NCI-H69 (cell line): ENCODE measurements at regions not wholly inside any gene's neighbourhood (a gene's known extent, or its start where the extent isn't known, plus 50 kb on each side); places are given as distances from the start of the nearest gene placed in this dataset.
A peak's percentile ranks its signal among the peaks of the same experiment; 100 is the strongest.

Experiments
- DNase-seq: peaks from one replicate; lab custom pipeline; 2025; lab: John Stamatoyannopoulos, UW

DNA sequence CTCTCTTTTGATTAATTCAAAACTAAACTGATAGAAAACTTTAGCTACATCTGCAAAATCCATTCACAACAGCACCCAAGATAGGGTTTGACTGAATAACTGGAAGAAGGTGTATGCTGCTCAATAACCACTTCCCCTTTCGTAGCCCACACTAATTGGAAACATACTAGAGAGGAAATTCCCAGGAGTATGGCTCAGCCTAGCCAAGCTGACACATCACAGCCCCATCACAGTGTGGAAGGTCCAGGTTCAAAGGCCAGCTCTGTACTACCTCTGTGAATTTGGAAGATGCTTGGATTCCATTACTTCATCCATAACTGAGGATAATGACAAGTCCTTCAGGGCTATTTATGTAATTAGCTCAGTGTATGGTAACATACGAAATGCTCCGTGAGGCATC is 185.4 kb downstream of the FBXO15 start:
- no peak for DNase-seq

DNA sequence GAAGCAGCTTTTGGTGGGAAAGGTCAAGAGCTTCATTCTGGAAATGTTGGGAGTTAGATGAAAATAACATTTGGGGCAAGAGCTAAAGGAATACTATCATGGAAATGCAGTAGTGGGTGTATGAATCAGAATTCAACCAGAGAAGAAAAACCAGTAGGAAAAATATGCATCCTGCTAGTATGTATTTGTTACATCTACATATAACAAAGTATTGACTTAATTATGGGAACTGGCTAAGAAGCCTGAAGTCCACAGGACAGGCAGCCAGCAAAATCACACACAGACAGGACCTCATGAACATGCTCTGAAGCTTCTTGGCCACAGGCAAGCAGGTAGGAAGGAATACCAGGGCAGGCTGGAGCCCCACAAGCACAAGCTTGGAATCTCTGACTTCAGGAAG is 185.8 kb downstream of the FBXO15 start:
- no peak for DNase-seq

DNA sequence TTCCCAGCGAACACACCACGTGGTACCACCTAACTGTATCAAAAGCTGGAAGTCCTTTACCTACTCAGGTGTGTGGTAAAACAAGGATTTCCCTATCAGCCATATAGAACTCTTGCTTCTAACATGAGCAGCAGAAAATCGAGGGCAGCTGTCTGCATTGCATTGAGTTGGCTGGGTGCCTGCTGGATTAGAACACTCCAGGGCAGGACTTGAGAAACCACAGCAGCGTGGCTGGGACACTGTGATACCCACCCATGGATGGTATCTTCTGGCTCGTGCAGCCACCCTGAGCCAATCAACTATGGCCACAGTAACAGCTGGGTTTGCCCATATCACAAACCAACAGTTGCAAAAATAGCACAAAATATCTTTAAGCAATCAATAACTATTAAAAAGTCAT is 188.3 kb downstream of the FBXO15 start:
- peak; percentile 76 for DNase-seq

DNA sequence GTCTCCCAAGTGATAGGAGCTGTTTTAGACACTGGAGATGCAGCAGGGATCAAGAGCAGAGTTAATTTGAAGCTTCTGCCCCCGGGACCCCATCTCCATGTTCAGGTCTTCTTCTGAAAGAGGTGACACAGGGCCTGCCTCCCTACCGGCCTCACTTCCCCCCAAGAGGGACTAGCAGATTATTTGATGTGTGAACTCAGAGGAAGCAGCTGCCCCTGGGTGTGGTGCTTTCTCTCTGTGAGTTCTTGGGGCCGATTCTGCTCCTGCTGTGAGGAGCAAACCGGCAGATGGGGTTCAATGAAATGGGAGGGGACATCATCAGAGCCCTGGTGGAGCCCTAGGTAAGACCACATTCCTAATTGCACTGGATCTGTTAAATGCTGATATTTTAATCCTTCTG is 193.4 kb downstream of the FBXO15 start:
- DNase-seq, result peak; percentile 92

DNA sequence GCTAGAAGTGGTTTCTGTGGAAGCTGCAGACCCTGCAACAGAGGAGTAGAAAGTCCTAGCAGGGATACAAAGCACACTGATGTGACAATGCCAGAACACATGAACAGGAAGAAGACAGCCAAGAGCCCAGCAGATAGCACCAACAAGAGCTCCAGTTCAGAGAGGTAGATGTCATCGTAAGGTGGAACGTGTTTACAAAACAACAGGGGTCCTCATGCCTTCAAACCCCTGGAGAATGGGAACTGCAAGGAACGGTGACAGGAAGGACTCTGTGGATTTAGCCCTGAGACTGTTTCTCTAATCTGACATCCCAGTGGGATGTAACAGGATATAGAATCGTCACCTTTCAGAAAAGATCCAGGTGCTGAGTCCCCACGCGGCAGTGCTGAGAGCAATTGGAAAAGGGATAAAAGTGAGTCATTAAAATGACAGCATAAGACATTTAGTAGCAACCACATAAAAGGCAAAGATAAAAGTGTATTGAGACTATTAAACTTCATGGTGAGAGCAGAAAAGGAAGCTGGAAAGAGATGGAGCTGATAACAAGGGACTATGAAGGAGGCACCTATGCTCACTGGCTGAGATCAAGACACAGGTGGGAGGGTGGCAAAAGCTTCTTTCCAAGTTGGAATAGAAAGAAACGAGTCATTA is 195.2 kb downstream of the FBXO15 start:
- peak; percentile 68 for DNase-seq

DNA sequence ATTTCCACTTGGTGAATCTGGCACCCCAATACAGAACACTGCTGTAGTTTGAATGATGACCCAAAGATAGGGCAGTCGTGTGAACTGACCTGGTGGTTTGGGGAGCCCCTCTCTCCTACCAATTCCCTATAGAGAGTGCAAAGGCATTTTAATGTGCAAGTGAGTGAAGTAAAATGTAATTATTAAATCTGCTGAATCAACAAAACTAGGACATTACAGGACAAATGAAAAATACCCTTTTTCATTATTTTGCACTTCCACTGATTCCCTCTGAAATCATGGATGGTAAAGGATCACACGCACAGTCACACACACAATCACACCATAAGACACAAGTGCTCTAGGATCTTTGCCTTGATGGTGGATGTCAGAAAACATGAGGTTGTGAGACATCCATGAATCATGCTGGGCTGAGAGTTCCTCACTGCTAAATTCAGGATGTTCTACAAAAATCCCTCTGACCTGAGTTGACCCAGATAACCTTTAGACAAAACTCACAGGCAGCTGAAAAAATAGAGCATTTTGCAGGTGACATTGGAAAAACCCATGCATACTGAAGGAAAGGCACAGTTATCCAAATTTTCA is 197.4 kb downstream of the FBXO15 start:
- DNase-seq, result no peak

DNA sequence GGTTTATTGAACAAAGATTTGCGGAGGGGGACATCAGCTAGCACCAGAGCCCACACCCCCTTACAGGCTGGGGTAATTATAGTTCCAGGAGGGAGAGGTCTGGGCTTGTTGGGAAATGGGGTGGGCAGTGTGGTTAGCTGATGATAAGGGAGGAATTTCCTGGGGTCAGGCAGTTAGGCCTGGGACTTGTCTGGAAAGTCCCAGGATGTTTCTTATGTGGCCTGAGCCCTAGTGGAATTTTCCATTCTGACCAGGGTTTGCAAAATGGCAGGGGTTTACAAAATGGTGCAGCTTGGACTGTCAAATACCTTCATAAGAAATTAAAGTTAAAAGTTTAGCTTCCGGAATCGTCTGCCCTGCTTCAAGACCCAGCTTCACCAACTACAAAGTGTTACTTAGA is 199.1 kb downstream of the FBXO15 start:
- DNase-seq, result peak; percentile 68

DNA sequence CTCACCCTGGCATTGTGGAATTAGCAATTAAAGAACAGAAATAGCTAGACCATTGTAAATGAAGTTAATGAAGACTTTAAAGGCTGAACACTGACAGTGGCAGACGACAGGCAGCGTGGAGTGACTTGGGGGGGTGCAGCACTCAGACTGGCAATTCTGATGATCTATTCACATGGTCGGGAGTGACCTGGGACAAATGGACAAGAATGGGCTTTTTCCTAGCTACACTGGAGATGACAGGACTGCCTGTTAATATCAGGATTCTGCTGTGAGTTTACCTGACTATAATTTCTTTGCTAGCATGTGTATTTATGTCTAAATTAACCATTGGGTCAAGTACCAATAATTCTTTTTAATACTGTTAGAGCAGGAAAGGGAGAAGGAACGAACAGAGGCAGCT is 199.6 kb downstream of the FBXO15 start:
- no peak for DNase-seq

DNA sequence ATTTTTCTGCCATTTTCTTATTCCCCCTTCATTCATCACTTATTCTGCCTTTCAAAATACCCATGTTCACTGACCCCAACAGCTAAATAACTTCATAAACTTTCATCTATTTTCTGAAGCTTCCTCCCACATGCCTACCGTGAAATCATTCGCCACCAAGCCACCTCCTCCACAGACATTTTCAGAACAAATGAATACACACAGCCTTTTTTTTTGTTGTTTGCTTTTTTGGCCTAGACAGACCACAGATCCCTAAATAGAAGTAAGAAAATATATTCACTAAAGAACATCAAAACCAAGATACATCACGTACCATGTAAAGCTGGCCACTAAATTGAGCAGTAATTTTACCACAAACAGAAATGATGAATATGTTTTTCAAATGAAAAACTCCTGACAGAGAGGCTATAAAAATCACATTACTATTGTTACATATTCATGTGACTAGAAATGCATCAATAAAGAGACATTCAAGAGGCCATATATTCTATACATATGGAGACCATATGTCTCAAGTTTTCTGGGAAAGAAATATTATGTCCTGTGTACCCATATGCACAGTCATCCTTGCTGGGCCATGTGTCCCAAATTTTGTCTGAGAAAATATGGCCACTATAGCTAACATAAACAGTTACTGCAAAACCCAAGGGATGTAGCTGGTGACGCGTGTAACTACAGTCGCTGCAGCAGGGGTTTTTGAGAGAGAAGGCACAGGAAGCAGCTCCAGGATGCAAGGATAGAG is 200.3 kb downstream of the FBXO15 start:
- peak; percentile 95 for DNase-seq

DNA sequence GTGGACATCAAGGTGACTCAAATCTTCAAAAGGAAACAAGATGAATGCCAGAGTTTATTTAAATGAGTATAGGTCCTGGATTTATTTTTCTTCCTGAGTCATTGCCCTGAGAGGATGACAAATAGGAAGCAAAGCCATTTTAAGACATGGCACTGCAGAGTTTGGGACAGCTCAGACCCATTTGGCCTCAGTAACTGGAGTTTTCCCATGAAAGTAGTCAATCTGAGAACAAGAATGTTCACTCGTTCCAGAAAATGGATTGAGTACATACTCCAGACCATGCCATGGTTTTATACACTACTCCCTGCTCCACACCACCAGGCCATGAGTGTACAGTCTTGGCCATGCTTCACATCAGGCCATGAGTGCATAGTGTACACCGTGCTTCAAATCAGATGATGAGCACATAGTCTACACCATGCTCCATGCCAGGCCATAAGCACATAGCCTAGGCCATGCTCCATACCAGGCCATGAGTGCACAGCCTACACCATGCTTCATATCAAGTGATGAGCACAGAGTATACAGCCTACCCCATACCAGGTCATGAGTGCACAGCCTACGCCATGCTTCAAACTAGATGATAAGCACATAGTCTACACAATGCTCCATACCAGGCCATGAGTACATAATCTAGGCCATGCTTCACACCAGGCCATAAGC is 202.4 kb downstream of the FBXO15 start:
- DNase-seq, result no peak

DNA sequence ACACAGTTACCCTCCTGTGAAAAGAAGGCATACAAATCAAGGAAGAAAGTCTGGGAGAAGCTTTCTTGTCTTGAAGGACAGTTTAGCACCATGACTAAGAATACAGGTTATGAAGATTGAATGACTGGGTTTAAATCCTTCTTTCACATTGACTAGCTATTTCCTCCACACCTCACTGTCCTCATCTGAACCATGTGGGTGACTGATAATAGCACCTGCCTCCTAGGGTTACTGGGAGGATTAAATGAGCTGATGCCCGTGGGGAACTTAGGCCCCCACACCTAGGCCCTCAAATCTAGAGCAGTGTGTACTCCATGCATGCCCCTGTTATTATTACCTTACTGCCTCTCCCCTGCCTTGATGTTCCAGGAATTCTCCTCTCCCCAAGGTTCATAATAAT is 202.9 kb downstream of the FBXO15 start:
- DNase-seq, result no peak

DNA sequence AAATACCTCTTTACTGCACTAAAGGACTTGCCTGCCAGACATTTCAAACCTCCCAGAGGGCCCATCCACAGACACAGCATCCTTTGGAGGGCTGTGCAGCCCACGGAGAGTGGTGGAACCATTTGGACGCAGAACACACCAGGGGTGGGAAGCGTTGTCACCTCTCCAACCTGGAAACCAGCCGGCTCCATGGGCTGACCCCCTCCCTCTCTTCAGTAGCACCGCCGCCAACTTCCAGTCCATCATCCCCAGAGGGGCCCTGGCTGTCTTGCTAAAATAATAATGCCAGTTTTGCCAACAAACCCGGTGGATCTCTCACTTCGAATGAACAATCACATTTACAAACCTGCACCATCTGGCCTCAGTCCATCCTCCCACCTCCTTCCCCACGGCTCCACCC is 203.9 kb downstream of the FBXO15 start:
- DNase-seq, result peak; percentile 65

DNA sequence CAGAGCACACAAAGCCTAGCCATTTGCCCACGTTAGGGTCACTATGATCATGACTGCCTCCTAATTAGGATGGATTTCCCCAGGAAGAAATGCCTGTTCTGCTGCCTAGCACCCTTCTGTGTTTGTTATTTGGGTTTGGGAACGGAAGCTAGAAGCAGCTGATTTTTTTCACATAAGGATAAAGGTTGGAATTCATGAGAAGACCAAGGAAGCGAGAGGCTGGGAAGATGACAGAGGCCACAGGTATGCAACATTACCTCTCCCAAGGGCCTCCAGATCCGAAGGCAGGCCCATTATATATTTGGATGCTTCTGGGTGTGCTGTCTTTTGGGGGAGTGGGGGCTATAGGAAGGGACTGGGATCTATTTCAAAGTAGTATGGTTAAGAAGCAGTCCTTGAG is 204.7 kb downstream of the FBXO15 start:
- no peak for DNase-seq

DNA sequence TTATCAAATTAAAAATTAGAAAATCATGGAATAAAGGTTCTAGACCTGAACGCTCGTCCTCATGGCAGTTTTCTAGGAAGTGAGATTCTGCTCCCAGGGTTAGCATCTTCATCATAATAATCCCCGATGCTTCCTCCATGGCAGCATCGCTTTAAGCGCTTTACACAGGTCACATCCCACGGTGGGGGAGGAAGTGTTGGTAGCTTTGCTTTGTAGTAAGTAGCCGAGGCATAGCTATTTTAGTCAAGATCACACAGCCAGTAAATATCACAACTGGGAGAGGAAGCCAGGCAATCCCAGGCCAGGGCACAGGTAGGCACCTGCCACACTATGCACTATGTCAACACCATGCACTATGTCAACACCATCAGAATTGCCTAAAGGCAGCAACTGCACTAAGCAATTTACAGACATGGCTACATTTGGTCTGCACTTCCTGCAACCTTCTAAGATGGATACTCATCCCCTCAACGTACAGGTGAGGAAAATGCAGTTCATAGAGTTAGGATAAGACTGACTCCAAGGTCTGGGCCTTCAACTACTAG is 205.5 kb downstream of the FBXO15 start:
- peak; percentile 98 for DNase-seq

DNA sequence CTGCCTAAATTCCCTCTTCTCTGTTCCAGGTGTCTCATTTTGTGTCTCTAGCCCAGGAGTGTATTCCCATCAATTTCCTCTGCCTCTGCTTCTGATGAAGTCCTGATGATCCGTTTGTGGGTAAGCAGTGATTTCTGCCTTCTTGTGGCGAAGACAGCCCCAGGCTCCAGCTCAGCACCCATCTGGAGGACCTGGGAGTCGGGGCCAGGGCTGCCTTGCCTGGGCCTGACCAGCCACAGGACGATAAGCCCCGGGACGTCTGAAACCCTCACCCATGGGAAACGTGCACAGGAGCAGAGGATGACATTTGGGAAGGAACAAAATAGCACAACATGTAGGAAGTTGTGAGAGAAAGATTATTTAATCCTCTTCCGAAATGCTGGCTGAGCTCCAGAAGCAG is 206.9 kb downstream of the FBXO15 start:
- DNase-seq, result no peak

DNA sequence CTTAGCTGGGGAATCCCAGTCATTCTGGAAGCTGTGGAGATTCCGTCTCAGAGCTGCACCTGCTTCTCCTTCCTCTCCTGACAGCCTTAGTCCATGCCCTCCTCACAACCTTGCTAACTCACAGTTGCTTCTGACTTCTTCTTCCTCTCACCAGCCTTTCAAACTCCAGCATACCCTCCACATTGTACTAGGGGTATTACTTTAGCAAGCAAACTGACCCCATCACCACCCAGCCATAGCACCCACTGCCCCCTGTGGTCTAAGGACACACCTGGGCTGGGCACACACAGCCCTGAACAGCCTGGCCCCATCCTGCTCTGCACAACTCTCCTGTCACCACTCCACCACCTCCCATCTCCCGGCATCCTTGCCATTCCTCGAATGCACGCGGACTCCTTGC is 208.2 kb downstream of the FBXO15 start:
- no peak for DNase-seq

DNA sequence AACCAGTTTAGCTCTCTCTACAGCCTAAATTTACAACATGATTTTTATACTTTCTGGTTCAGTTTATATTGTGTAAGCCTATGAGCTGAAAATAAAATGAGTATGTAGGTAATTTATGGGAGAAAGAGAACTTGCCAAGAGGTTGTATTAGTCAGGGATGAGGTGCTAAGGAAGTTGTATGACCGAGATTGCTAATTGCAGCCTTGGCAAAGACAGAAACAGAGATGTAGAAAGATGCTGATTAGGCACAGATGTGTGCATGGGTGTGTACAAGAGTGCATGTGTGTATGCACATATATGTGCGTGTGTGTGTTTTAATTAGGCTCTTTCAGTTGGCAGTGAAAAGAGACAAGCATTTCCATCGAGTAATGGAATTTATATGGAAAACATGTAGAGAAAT is 213.9 kb downstream of the FBXO15 start:
- no peak for DNase-seq

DNA sequence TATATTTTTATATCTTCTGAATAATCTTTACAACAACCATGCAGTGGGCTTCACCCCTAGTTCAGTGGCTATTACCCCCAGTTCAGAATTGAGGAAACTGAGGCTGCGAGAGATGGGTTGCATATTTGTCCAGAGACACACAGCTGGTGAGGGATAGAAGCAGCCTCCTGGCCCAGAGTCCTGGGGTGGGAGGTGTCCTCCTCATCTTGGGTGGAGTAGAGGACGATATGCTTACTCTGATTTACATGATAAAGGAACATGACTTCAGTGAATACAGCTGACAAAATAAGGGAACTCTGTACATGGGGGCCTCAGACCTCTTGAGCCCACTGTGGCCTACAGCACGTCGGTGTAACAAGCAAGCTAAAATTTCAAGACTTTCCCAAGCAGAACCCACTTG is 214.7 kb downstream of the FBXO15 start:
- no peak for DNase-seq

DNA sequence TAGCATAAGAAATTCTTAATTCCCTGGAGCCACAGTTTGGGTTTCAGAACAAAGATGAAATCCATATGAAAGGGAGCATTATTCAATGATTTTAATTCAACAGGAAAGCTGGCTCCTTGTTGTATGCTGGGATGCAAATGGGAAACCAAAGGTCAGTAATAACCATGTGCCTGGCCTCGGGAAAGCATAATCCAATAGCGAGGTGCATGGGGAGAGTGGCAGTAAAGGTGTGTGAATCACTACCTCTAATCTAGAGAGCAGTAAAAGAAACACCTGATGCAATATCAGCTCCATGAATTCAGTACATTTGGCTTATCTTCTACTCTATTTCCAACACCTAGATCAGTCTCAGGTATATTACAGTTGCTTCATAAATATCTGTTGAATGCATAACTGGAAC is 220.1 kb downstream of the FBXO15 start:
- DNase-seq, result no peak

DNA sequence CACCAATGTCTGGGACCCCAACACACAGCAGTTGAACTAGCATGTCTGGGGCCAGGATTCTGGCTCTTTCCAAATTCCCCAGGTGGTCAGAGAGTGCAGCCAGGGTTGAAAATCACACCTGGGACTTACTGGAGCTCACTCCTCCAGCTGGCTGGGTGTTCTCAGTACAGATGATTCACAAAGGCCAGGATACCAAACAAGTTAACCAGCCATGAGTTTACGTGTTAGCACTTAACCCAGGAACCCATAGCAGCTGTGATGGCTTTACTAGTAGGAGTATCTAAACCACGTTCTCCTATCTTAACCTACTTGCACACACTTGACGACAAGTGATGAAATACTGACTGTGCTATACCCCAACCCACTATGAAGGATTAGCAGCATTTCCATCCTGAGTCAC is 222.8 kb downstream of the FBXO15 start:
- DNase-seq, result no peak

DNA sequence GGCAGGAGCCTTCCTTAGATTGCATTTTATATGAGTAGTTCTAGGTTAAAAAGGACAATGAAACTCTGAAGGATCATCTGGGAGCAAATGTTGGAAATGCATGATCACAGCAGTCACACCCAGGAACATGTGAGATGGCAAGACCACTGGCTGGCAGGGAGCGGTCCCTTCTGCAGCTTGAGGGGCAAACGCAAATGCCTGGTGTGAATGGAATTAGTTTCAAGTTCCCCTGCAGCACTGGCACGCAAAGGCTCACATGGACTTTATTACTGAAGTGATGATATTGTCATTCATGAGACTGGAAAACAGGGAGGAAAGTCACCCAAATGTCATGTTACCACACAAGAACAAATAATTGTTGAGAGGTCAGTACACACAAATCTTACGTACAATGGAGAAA is 223.3 kb downstream of the FBXO15 start:
- no peak for DNase-seq

DNA sequence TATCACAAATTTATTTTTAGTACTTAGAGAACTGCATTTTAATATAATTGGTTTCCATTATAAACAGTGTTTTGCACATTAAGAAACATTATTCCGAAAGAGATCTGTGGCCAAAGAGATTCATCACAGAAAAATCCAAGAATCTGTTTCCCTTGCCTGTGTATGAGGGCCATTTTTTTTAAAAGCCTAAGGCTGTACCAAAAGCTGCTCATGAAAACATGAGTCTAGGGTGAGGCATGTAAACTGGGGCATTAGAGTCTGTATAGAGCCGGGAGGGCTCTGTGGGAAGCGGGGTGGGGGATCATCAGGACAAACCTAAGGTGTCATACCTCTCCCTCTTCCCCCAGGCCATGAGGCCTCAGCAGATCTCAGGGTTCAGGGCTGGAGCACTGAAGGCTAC is 223.8 kb downstream of the FBXO15 start:
- DNase-seq, result no peak

DNA sequence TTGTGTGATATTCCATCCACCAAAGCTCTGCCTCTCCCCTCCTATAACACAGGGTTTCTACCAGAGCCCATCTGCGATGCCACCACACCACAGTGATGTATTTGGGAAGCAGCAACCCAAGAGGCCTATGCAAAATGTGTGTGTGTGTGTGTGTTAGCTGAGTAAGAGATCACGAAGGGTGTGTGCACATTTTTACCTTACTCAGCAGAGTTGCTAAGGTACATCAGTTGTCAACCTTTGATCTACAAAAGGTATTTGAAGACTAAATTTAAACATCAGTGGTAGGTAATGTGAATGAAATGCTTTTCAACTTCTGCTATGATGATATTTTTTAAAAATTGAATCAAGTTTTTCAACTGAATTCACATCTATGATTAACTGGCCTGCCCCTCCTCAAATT is 227.6 kb downstream of the FBXO15 start:
- DNase-seq, result no peak
